Gastroesophageal sphincter (tissue), 4 donors: ENCODE measurements at regions not wholly inside any gene's neighbourhood (a gene's known extent, or its start where the extent isn't known, plus 50 kb on each side); places are given as distances from the start of the nearest gene placed in this dataset.

ENCODE experiments used
- ATAC-seq: fragments of 150-250 bp; one replicate; pipeline ENCODE4 v1.9.1; 2016; ENCODE audit warnings: mild to moderate bottlenecking, moderate library complexity
- H3K27ac ChIP-seq, 4 donors: fragments of 200-600 bp; sonication (generic) in 3 of 4; 1 replicate in 3 of 4; 2 replicates in 1 of 4; pipeline ENCODE4 v1.5.1; 2016 to 2019
- H3K27me3 ChIP-seq: fragments of 200-600 bp; sonication (generic); one replicate; pipeline ENCODE4 v1.5.1; 2019
- H3K36me3 ChIP-seq, 2 donors: fragments of 200-600 bp; sonication (generic); one replicate each; pipeline ENCODE4 v1.5.1; 2019; ENCODE audit warnings: control low read depth in 1 of 2
- H3K4me1 ChIP-seq, 3 donors: fragments of 200-600 bp; sonication (generic); 1 replicate in 2 of 3; 2 replicates in 1 of 3; pipeline ENCODE4 v1.5.1; 2016 to 2019; ENCODE audit warnings: control low read depth in 2 of 3
- H3K4me3 ChIP-seq, 2 donors: fragments of 200-600 bp; sonication (generic); one replicate each; pipeline ENCODE4 v1.5.1; 2019; ENCODE audit warnings: mild to moderate bottlenecking in 1 of 2, moderate library complexity in 1 of 2
- H3K9me3 ChIP-seq, 3 donors: fragments of 200-600 bp; sonication (generic); one replicate each; pipeline ENCODE4 v1.5.1; 2017 to 2019; ENCODE audit warnings: control low read depth in 2 of 3
- CTCF ChIP-seq, 4 experiments: fragments of 200-600 bp in 2 of 4; fragments of 450-650 bp in 2 of 4; sonication (generic) in 1 of 4; IDR thresholded peaks; one replicate each; pipeline ENCODE4 v1.5.1; 2017 to 2019; ENCODE audit warnings: antibody characterized with exemption in 4 of 4, mild to moderate bottlenecking in 2 of 4, moderate library complexity in 2 of 4
- EP300 ChIP-seq: sonication (generic); formaldehyde crosslinking; IDR thresholded peaks from one replicate; pipeline ENCODE4 v1.6.1; 2017; ENCODE audit warnings: antibody characterized with exemption, mild to moderate bottlenecking
- POLR2A ChIP-seq, 2 donors: fragments of 450-650 bp; IDR thresholded peaks; one replicate each; pipeline ENCODE4 v1.6.1; 2017; ENCODE audit warnings: antibody characterized with exemption in 2 of 2, mild to moderate bottlenecking in 2 of 2, moderate library complexity in 1 of 2
- POLR2AphosphoS5 ChIP-seq: sonication (generic); formaldehyde crosslinking; IDR thresholded peaks from one replicate; pipeline ENCODE4 v1.6.1; 2017; ENCODE audit warnings: antibody characterized with exemption
- WGBS, 2 donors: methylation state at CpG; one replicate each; pipeline ENCODE4 v1.1.5; 2018; ENCODE audit warnings: low coverage in 1 of 2; 5-methylcytosine and 5-hydroxymethylcytosine counted together

- no peak overlapping the region for H3K27ac ChIP-seq
- no peak overlapping the region for H3K4me3 ChIP-seq
- 71 to 100% methylated on average over 2 to 3 of the region's 3 CpGs for WGBS, 2 donors
- no peaks in the 10 kb centered on the region for H3K27me3 ChIP-seq
- H3K36me3 ChIP-seq = no peaks in the 10 kb centered on the region
- H3K9me3 ChIP-seq = peaks cover 0 to 11% (median 0%) of the 10 kb centered on the region in 3 donors
- no peaks in the 10 kb centered on the region for H3K4me1 ChIP-seq
- no peak for ATAC-seq
- TF ChIP-seq CTCF (IDR thresholded peaks at IDR 0.05) = no peak
- TF ChIP-seq EP300 = no peak
- no peak for TF ChIP-seq POLR2A (IDR thresholded peaks at IDR 0.05)
- no peak for TF ChIP-seq POLR2AphosphoS5
Observed at GRCh38 chr9:71614409-71615010, 153.8 kb downstream of the CEMIP2 start.

- WGBS, 2 donors = 49 to 77% methylated on average over 2 of the region's 2 CpGs
- no peaks in the 10 kb centered on the region for H3K27me3 ChIP-seq
- H3K4me3 ChIP-seq = no peak overlapping the region
- no peak overlapping the region for H3K27ac ChIP-seq
- H3K4me1 ChIP-seq = peaks cover 0 to 4% (median 0%) of the 10 kb centered on the region in 3 donors
- no peaks in the 10 kb centered on the region for H3K36me3 ChIP-seq
- no peak for TF ChIP-seq CTCF (IDR thresholded peaks at IDR 0.05)
- no peak for TF ChIP-seq POLR2A (IDR thresholded peaks at IDR 0.05)
- no peak for TF ChIP-seq EP300
- no peak for TF ChIP-seq POLR2AphosphoS5
- no peak for ATAC-seq
- peaks cover 0 to 11% (median 0%) of the 10 kb centered on the region in 3 donors for H3K9me3 ChIP-seq
Observed at GRCh38 chr9:71612889-71613288, 155.4 kb downstream of the CEMIP2 start.

- no peak overlapping the region for H3K4me3 ChIP-seq
- 89 to 100% methylated on average over 1 of the region's 1 CpG for WGBS, 2 donors
- H3K27ac ChIP-seq = no peak overlapping the region
- H3K4me1 ChIP-seq = peaks cover 0 to 5% (median 0%) of the 10 kb centered on the region in 3 donors
- H3K36me3 ChIP-seq = no peaks in the 10 kb centered on the region
- H3K9me3 ChIP-seq = no peaks in the 10 kb centered on the region
- ATAC-seq = no peak
- no peaks in the 10 kb centered on the region for H3K27me3 ChIP-seq
- TF ChIP-seq POLR2AphosphoS5 = no peak
- TF ChIP-seq POLR2A (IDR thresholded peaks at IDR 0.05) = no peak
- TF ChIP-seq EP300 = no peak
- TF ChIP-seq CTCF (IDR thresholded peaks at IDR 0.05) = no peak
Observed at GRCh38 chr9:71609448-71609830, 158.9 kb downstream of the CEMIP2 start.

GRCh38 chr9:71608825-71609447, 159.4 kb downstream of the CEMIP2 start:
- no peak for TF ChIP-seq POLR2A (IDR thresholded peaks at IDR 0.05)
- no peak for TF ChIP-seq CTCF (IDR thresholded peaks at IDR 0.05)
- TF ChIP-seq POLR2AphosphoS5 = no peak
- TF ChIP-seq EP300 = no peak
- no peak for ATAC-seq
- WGBS, 2 donors = 54% methylated on average over 4 of the region's 4 CpGs; no CpG with 5 or more reads in 1 of the 2 donors
- no peaks in the 10 kb centered on the region for H3K9me3 ChIP-seq
- H3K4me3 ChIP-seq = no peak overlapping the region
- H3K27me3 ChIP-seq = no peaks in the 10 kb centered on the region
- H3K4me1 ChIP-seq = peaks cover 0 to 5% (median 0%) of the 10 kb centered on the region in 3 donors
- no peak overlapping the region for H3K27ac ChIP-seq
- no peaks in the 10 kb centered on the region for H3K36me3 ChIP-seq

GRCh38 chr9:71608021-71608420, 160.3 kb downstream of the CEMIP2 start:
- Histone ChIP-seq H3K4me1 (peaks cover 0 to 5% (median 0%) of the 10 kb centered on the region in 3 donors), H3K9me3 (no peaks in the 10 kb centered on the region), H3K4me3 (no peak overlapping the region), H3K27me3 (no peaks in the 10 kb centered on the region), H3K36me3 (no peaks in the 10 kb centered on the region), H3K27ac (no peak overlapping the region)
- 72 to 78% methylated on average over 1 to 4 of the region's 4 CpGs for WGBS, 2 donors
- ATAC-seq = no peak
- TF ChIP-seq POLR2A (IDR thresholded peaks at IDR 0.05) (no peak), EP300 (no peak), CTCF (IDR thresholded peaks at IDR 0.05) (no peak), POLR2AphosphoS5 (no peak)
